ENCODE measurements at regions not wholly inside any gene's neighbourhood (a gene's known extent, or its start where the extent isn't known, plus 50 kb on each side); places are given as distances from the start of the nearest gene placed in this dataset.
"Not testable (repeated sequence)": the region's sequence is repeated elsewhere in the genome, so short reads cannot be mapped to it uniquely, and the experiment has no call there.

- intact Hi-C loops (cut with micrococcal nuclease), result no loop called here
These were observed 1247.0 kb upstream of the GYPC start for GRCh38 chr2:125408874-125409538.

GRCh38 chr2:125418483-125418882, 1237.5 kb upstream of the GYPC start:
- Mint-ChIP-seq H3K4me3 (no peak overlapping the region), H3K27ac (no peak overlapping the region), H3K36me3 (no peaks in the 10 kb centered on the region), H3K9me3 (peaks cover 10% of the 10 kb centered on the region), H3K4me1 (ENCODE audit: low read depth) (no peaks in the 10 kb centered on the region), H3K27me3 (no peaks in the 10 kb centered on the region)
- intact Hi-C loops (cut with micrococcal nuclease), result no loop called here
- DNase-seq, result no peak
- CTCF ChIA-PET, result no interaction called here
- POLR2A ChIA-PET, result no interaction called here

More at GRCh38 chr2:125408874-125409538, 1247.0 kb upstream of the GYPC start:
- H3K4me1 Mint-ChIP-seq (ENCODE audit: low read depth), result no peaks in the 10 kb centered on the region
- peaks cover 3% of the 10 kb centered on the region for H3K9me3 Mint-ChIP-seq
- ChIA-PET POLR2A (no interaction called here), CTCF (no interaction called here)
- H3K27ac Mint-ChIP-seq, result no peak overlapping the region
- DNase-seq, result no peak
- H3K4me3 Mint-ChIP-seq, result no peak overlapping the region
- no peaks in the 10 kb centered on the region for H3K36me3 Mint-ChIP-seq
- no peaks in the 10 kb centered on the region for H3K27me3 Mint-ChIP-seq

GRCh38 chr2:125422198-125422770, 1233.7 kb upstream of the GYPC start:
- H3K4me1 Mint-ChIP-seq (ENCODE audit: low read depth); DNase-seq; H3K4me3 Mint-ChIP-seq; H3K36me3 Mint-ChIP-seq; H3K27me3 Mint-ChIP-seq; H3K27ac Mint-ChIP-seq; POLR2A ChIA-PET; CTCF ChIA-PET; intact Hi-C loops (cut with micrococcal nuclease): not testable (repeated sequence)
- H3K9me3 Mint-ChIP-seq, result peaks cover 10% of the 10 kb centered on the region

- H3K4me1 Mint-ChIP-seq (ENCODE audit: low read depth), result no peaks in the 10 kb centered on the region
- ChIA-PET CTCF (no interaction called here), POLR2A (no interaction called here)
- H3K27ac Mint-ChIP-seq, result no peak overlapping the region
- no peak overlapping the region for H3K4me3 Mint-ChIP-seq
- no peaks in the 10 kb centered on the region for H3K36me3 Mint-ChIP-seq
- no peaks in the 10 kb centered on the region for H3K27me3 Mint-ChIP-seq
- no peak for DNase-seq
- peaks cover 7% of the 10 kb centered on the region for H3K9me3 Mint-ChIP-seq
- intact Hi-C loops (cut with micrococcal nuclease), result no loop called here
These were observed 1231.6 kb upstream of the GYPC start for GRCh38 chr2:125424266-125424785.

- DNase-seq, result no peak
- H3K4me3 Mint-ChIP-seq, result no peak overlapping the region
- H3K27me3 Mint-ChIP-seq, result no peaks in the 10 kb centered on the region
- H3K4me1 Mint-ChIP-seq (ENCODE audit: low read depth), result no peaks in the 10 kb centered on the region
- ChIA-PET POLR2A (no interaction called here), CTCF (no interaction called here)
- no peaks in the 10 kb centered on the region for H3K36me3 Mint-ChIP-seq
- H3K27ac Mint-ChIP-seq, result no peak overlapping the region
- H3K9me3 Mint-ChIP-seq, result peaks cover 9% of the 10 kb centered on the region
- intact Hi-C loops (cut with micrococcal nuclease), result no loop called here
These were observed 1228.1 kb upstream of the GYPC start for GRCh38 chr2:125427721-125428315.

- no peak overlapping the region for H3K27ac Mint-ChIP-seq
These were observed 1211.9 kb upstream of the GYPC start for GRCh38 chr2:125444106-125444505.

GRCh38 chr2:125445495-125445894, 1210.5 kb upstream of the GYPC start:
- intact Hi-C loops (cut with micrococcal nuclease), result no loop called here
- CTCF ChIA-PET, result no interaction called here

More at GRCh38 chr2:125444106-125444505, 1211.9 kb upstream of the GYPC start:
- Mint-ChIP-seq H3K4me1 (ENCODE audit: low read depth) (no peaks in the 10 kb centered on the region), H3K9me3 (peaks cover 10% of the 10 kb centered on the region), H3K27me3 (no peaks in the 10 kb centered on the region), H3K4me3 (no peak overlapping the region), H3K36me3 (no peaks in the 10 kb centered on the region)
- no peak for DNase-seq
- CTCF ChIA-PET, result no interaction called here
- POLR2A ChIA-PET, result no interaction called here
- intact Hi-C loops (cut with micrococcal nuclease), result no loop called here

GRCh38 chr2:125450092-125450491, 1205.9 kb upstream of the GYPC start:
- no peaks in the 10 kb centered on the region for H3K27me3 Mint-ChIP-seq
- H3K27ac Mint-ChIP-seq, result no peak overlapping the region
- peaks cover 6% of the 10 kb centered on the region for H3K9me3 Mint-ChIP-seq
- H3K4me3 Mint-ChIP-seq, result no peak overlapping the region
- CTCF ChIA-PET, result no interaction called here
- H3K4me1 Mint-ChIP-seq (ENCODE audit: low read depth), result no peaks in the 10 kb centered on the region
- DNase-seq, result no peak
- H3K36me3 Mint-ChIP-seq, result peaks cover 2% of the 10 kb centered on the region
- POLR2A ChIA-PET, result no interaction called here
- intact Hi-C loops (cut with micrococcal nuclease), result no loop called here

More at GRCh38 chr2:125445495-125445894, 1210.5 kb upstream of the GYPC start:
- Mint-ChIP-seq H3K4me3 (no peak overlapping the region), H3K27ac (no peak overlapping the region), H3K27me3 (no peaks in the 10 kb centered on the region), H3K36me3 (no peaks in the 10 kb centered on the region), H3K9me3 (peaks cover 14% of the 10 kb centered on the region), H3K4me1 (ENCODE audit: low read depth) (no peaks in the 10 kb centered on the region)
- DNase-seq, result no peak
- POLR2A ChIA-PET, result no interaction called here

GRCh38 chr2:125455110-125455509, 1200.8 kb upstream of the GYPC start:
- no peaks in the 10 kb centered on the region for H3K27me3 Mint-ChIP-seq
- no peak for DNase-seq
- ChIA-PET POLR2A (no interaction called here), CTCF (no interaction called here)
- no peaks in the 10 kb centered on the region for H3K9me3 Mint-ChIP-seq
- H3K4me3 Mint-ChIP-seq, result no peak overlapping the region
- no peaks in the 10 kb centered on the region for H3K4me1 Mint-ChIP-seq (ENCODE audit: low read depth)
- peaks cover 2% of the 10 kb centered on the region for H3K36me3 Mint-ChIP-seq
- H3K27ac Mint-ChIP-seq, result no peak overlapping the region
- intact Hi-C loops (cut with micrococcal nuclease), result no loop called here

GRCh38 chr2:125456693-125457363, 1199.1 kb upstream of the GYPC start:
- H3K27me3 Mint-ChIP-seq, result no peaks in the 10 kb centered on the region
- H3K9me3 Mint-ChIP-seq, result peaks cover 3% of the 10 kb centered on the region
- CTCF ChIA-PET, result no interaction called here

GRCh38 chr2:125471963-125472362, 1184.0 kb upstream of the GYPC start:
- POLR2A ChIA-PET, result no interaction called here

More at GRCh38 chr2:125456693-125457363, 1199.1 kb upstream of the GYPC start:
- no peaks in the 10 kb centered on the region for H3K4me1 Mint-ChIP-seq (ENCODE audit: low read depth)
- intact Hi-C loops (cut with micrococcal nuclease), result no loop called here
- POLR2A ChIA-PET, result no interaction called here
- H3K27ac Mint-ChIP-seq, result no peak overlapping the region
- H3K4me3 Mint-ChIP-seq, result no peak overlapping the region
- DNase-seq, result no peak
- H3K36me3 Mint-ChIP-seq, result no peaks in the 10 kb centered on the region

GRCh38 chr2:125479143-125479636, 1176.8 kb upstream of the GYPC start:
- CTCF ChIA-PET, result no interaction called here
- Mint-ChIP-seq H3K4me3 (no peak overlapping the region), H3K4me1 (ENCODE audit: low read depth) (no peaks in the 10 kb centered on the region), H3K27me3 (no peaks in the 10 kb centered on the region), H3K9me3 (peaks cover 35% of the 10 kb centered on the region), H3K36me3 (no peaks in the 10 kb centered on the region), H3K27ac (no peak overlapping the region)
- POLR2A ChIA-PET, result no interaction called here
- intact Hi-C loops (cut with micrococcal nuclease), result no loop called here
- DNase-seq, result no peak

More at GRCh38 chr2:125471963-125472362, 1184.0 kb upstream of the GYPC start:
- CTCF ChIA-PET, result no interaction called here
- H3K9me3 Mint-ChIP-seq, result peaks cover 31% of the 10 kb centered on the region
- H3K36me3 Mint-ChIP-seq, result no peaks in the 10 kb centered on the region
- H3K4me1 Mint-ChIP-seq (ENCODE audit: low read depth), result no peaks in the 10 kb centered on the region
- H3K27ac Mint-ChIP-seq, result no peak overlapping the region
- H3K27me3 Mint-ChIP-seq, result no peaks in the 10 kb centered on the region
- DNase-seq, result no peak
- no peak overlapping the region for H3K4me3 Mint-ChIP-seq
- intact Hi-C loops (cut with micrococcal nuclease), result no loop called here

Measured in activated CD4-positive, alpha-beta memory T cell treated with anti-CD3 and anti-CD28 coated beads for 36 hours (primary cell).